ENCODE measurements at regions not wholly inside any gene's neighbourhood (a gene's known extent, or its start where the extent isn't known, plus 50 kb on each side); places are given as distances from the start of the nearest gene placed in this dataset.

DNA sequence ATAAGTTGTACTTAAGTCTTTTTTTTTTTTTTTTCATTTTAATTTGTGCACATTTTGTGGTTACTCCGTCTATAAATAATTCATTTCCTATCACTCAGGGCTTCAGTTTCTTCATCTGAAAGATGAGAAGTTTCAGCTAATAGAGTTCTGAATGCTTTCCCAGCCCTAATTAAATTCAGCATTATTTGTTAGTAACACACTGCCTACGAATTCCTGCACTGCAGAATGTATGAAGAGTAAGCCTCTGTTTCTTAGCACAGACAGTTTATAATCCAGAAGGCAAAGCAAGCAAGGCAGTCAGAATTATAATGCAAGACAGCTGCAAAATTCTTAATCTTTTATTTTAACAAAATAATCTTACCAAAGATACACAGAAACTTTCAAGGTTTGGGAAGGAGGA is 138.0 kb upstream of the GHR start:
- TF ChIP-seq, protein P1, sequence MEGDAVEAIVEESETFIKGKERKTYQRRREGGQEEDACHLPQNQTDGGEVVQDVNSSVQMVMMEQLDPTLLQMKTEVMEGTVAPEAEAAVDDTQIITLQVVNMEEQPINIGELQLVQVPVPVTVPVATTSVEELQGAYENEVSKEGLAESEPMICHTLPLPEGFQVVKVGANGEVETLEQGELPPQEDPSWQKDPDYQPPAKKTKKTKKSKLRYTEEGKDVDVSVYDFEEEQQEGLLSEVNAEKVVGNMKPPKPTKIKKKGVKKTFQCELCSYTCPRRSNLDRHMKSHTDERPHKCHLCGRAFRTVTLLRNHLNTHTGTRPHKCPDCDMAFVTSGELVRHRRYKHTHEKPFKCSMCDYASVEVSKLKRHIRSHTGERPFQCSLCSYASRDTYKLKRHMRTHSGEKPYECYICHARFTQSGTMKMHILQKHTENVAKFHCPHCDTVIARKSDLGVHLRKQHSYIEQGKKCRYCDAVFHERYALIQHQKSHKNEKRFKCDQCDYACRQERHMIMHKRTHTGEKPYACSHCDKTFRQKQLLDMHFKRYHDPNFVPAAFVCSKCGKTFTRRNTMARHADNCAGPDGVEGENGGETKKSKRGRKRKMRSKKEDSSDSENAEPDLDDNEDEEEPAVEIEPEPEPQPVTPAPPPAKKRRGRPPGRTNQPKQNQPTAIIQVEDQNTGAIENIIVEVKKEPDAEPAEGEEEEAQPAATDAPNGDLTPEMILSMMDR (IDR thresholded peaks at IDR 0.05; ENCODE audit: low read length), result no peak
- no peak for TF ChIP-seq EZH2phosphoT487 (IDR thresholded peaks at IDR 0.05; ENCODE audit: low read length)
- TF ChIP-seq EZH2 (optimal IDR thresholded peaks at IDR 0.05; ENCODE audit: low read depth, low read length), result no peak
